Stimulated activated CD4-positive, alpha-beta T cell treated with anti-CD3 and anti-CD28 coated beads, Interleukin-4, amount 100 ng/mL, for 1 hour (primary cell): ENCODE measurements at regions not wholly inside any gene's neighbourhood (a gene's known extent, or its start where the extent isn't known, plus 50 kb on each side); places are given as distances from the start of the nearest gene placed in this dataset.

Experiments used
- DNase-seq: peaks from one replicate; pipeline ENCODE4 v3.0.0-alpha.2; 2020

DNA sequence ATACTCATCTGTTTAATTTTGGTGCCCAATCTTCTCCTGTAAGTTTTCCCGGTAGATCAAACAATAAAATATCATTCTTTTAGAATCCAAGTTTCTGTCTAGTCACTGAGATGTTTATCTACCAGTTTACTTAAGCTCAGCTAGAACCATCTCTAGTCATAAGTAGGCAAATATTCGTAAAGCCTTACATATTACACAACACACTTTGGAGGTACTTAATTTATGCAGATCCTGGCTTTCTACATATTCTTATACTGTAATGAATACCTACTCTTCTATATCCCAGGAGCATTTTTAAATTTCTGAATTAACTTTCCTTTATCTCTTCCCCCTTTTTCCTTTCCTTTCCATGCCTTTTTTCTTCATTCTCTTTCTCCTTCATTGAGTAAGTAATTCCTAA is 185.9 kb upstream of the ZBTB20 start:
- DNase-seq, result no peak

DNA sequence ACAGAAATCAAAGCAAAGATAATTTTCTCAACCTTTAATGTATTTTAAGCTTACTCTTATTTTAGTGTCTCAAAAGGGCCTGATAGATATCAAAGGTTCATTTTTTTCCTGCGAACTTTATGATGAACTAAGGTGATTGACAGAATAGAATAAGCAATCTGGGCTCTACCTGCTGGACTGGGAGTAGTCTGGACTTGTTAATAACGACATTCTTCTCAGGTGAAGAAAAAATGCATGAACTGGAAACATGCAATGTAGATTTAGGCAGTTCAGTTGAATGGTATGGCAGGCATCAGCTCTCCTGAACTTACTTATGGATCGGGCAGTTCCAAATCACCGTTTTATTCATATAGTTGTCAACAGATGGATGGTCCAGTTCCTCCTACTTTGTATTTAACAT is 189.7 kb upstream of the ZBTB20 start:
- no peak for DNase-seq

DNA sequence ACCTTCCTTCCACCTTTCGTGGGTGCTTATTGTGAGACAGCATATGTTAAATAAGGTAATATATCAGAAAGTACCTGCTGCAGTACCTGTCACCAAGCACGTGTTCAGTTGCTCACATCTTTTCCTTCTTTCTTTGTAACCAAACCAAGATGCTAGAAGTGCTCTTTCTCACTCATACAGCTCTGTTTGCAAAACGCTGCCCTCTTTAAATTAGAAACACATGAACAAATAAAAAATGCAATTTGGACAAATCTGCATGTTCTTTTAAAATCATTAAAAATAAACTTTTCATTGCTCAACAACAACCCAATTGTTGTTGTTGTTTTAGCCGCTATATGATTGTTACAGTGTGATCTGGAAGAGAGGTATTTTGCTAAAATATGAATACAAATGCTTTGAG is 193.5 kb upstream of the ZBTB20 start:
- DNase-seq, result no peak

DNA sequence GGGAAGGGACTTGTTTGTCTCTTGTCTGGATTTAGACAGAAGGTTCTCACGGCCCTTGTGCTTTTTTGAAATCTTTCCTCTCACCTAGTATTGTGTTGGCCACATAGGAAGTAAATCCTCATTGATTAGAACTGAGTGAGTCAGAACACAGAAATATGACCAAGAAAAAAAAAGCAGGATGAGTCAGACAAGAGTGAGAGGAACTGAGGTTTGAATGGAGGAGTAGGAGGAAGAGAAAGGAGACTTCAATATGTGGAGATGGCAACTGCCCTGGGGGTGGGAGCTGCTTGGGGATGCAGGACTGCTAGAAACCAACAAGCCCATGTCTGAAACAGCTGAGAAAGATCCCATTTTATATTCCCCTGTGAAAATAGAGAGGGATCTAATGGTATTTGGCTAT is 194.1 kb upstream of the ZBTB20 start:
- no peak for DNase-seq

DNA sequence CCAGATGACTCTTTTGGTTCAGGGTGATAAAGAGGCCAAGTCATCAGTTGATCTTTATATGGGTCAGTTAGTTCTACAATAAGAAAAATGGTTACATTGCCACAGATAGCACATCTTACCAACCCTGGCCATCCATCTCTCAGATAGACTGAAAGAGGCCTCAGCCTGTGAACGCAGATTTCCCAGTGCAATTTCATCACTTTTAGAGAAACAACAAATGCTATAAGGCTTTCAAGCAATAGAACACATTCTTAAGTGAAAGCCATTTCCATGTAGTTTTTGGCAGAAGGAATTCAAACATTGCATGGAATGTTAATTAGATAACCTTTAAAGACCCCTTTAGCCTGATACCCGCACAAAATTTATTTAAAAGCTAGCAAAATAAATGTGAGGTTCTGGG is 200.6 kb upstream of the ZBTB20 start:
- no peak for DNase-seq

DNA sequence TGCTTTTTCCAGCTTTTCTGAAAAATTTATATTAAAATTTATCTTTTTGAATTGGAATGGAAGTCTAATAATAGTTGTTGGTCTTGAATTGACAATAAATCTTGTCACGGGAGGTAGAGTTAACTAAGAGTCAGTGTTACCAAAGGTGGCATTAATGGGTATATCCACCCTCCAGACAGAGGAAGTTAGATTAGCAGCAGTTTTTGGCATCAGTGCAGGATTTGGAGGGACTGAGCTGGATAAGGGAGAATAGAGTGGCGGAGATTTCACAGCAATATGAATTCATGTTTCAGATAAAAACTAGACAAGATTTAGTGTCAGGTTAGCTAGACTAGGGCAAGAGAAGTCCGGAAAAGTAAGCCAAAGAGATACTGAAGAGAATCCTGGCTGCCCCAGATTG is 201.3 kb upstream of the ZBTB20 start:
- no peak for DNase-seq

DNA sequence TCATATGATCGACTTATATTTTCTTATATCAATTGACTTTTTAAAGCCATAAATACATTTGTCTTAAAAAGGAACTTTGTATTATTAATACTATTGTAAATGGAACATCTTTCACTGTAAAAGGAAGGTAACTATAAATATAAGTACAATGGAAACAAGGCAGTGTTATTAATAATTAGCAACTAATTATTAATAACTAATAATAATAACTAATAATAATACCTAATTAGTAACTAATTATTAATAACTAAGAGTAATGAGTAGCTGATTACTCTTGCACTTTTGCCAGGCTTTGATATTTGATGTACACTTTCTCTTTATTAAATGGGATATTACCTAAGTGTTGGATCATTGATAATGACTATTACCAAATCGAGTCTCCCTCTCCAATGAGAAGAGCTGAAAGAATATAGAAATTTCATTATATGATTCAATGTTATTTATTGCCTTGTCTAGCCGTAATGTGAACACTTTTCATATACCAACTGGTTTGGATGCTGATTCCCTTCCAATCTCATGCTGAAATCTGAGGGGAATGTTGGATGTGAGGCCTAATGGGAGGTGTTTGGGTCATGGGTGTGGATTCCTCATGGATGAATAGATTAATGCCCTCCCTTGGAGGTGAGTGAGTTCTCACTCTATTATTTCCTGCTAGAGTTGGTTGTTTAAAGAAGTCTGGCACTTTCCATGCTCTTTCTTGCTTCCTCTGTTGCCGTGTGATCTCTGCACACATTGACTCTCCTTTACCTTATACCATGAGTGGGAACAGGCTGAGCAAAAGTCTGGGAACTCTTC is 202.1 kb upstream of the ZBTB20 start:
- no peak for DNase-seq

DNA sequence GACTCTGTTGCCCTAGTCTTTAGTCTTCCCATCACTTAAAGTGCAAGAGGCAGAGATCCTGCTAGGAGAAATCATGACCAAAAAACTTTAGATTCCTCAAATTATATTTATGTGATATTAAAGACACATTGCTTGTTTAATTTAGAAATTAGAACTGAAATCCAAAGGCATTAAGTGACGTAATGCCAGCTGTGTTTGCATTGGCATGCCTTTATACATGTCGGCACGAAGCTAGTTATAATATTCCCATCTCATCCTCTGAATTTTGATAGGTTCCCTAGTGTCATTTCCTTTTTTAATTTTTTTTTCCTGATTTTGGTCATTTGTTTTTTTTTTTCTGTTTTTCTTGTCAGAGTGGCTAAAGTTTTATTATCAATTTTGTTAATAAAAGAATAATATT is 203.5 kb upstream of the ZBTB20 start:
- no peak for DNase-seq

DNA sequence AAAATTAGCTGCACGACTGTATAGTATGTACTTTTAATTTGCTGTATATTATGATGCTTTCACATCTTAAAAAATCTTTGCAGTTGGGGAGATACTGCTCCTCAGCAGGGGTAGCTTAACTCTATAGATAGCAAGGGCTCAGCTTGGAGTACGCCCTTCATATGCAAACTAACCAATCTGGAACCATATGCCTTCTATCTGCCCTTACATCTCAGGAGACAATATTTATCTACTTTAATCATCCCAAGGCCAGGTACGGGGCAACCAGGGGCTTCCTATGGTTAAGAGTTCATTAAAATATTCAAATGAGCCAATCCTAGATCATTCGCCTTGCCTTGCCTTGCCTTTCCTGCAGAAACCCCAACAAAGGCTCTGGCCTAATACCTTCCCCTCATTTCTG is 204.1 kb upstream of the ZBTB20 start:
- no peak for DNase-seq

DNA sequence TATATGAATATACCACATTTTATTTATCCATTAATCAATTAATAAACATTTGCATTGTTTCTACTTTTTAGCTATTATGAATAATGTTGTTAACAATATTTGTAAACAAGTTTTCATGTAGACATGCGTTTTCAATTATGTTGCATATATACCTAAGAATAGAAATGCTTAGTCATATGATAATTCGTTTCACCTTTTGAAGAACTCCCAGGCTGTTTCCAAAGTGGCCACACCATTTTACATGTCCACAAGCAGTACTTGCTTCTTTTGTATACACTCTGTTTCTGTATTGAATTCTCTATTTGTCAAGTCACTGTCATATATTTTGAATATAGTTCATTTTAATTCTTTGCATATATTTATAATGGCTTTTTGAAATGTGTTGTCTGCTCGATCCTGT is 206.9 kb upstream of the ZBTB20 start:
- DNase-seq, result no peak

DNA sequence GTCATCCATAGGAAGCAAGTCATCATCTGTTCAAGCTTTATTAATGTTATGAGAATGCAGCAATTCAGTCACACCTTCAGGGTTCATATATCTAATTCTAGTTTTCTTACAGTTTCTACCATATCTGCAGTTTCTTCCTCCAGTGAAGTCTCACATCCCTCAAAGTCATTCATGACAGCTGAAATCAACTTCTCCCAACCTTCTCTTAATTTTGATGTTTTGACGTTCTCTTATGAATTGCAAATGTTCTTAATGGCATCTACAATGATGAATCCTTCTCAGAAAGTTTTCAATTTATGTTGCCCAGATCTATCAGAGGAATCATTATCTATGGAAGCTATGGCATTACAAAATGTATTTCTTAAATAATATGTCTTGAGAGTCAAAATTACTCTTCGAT is 210.4 kb upstream of the ZBTB20 start:
- no peak for DNase-seq

DNA sequence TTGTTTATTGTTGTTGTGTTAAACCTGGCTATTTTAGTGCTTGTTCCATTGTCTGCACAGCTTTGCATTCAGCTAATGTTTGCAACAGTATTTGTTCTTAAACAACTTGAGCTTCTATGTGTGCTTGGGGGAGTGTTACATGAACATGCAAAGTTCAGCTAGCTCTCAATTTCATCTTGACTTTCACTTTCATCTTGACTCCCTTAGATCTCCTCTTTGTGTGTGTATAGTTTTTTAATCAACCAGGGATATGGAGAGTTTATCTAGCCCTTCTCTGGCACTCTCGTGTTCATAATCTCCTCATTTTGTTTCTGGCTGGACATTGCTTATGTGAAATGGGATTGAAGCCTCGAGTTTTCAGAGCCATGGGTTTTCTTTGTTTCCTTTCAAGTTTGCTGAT is 212.4 kb upstream of the ZBTB20 start:
- DNase-seq, result no peak

DNA sequence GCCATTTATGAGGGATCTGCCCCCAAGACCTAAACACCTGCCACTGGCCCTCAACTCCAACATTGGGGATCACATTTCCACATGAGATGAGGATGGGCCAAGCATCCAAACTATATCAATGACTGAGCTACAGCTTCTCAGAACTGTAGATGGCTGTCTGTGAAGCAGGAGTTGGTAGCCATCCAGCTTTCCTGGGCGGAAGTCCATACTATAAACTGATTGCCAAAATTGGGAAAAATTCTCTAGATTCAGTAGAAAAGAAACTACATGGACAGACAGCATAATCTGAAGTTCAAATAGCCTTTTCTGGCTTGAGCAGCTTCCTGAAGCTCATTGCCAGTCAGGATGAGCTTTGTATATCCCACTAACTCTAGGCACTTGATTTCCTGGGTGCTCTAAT is 214.7 kb upstream of the ZBTB20 start:
- no peak for DNase-seq

DNA sequence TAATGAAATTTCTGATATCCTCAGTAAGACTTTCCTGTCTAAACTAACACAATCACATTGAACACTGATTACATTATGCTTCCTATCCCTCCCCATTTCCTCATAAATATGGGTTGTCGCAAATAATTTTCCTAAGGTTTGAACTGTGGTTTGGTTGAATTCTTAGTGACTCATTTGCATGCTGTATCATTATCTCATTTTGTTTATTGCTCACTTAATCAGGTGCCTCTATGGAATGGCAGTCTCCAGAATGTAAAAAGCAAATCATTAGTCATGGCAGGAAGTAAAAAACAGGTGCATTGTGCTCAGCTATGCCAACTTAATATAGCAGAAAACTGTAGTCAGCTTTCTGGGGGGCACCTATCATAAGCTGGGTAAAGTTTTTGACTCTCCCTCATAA is 216.0 kb upstream of the ZBTB20 start:
- DNase-seq, result no peak

DNA sequence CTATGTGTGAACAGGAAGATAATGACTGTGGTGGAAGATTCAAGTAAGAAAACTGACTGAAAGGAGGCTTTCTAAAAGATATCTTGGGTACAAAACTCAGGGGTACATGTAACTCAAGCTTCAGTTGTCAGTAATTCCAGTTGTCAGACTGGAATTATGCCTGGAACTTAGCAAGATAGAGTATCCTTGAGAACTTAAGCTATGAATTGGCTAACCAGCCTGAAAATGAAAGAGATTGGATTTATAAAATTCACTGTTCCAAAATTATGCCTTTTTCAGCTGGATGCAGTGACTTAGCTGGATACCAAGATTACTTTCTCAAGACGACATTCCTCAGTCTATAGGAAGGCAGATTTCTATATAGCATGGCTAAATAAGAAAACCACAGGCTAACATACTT is 221.9 kb upstream of the ZBTB20 start:
- no peak for DNase-seq

DNA sequence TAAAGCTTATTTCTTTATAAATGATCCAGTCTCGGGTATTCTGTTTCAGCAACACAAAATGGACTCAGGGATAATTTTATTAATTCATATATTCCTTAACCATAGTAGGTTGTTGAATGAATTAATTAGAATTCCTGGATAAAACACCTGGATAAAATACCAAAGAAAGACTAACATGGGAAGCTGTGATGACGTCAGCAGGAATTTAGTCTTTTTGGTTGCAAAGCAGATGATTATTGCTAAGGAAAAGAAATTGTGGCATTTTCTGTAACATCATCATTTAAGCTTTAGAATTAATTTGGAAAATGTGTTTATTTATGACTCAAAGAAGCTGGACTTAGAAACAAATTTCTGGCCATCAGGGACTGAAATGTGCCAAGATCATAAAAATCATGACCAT is 228.3 kb upstream of the ZBTB20 start:
- no peak for DNase-seq

DNA sequence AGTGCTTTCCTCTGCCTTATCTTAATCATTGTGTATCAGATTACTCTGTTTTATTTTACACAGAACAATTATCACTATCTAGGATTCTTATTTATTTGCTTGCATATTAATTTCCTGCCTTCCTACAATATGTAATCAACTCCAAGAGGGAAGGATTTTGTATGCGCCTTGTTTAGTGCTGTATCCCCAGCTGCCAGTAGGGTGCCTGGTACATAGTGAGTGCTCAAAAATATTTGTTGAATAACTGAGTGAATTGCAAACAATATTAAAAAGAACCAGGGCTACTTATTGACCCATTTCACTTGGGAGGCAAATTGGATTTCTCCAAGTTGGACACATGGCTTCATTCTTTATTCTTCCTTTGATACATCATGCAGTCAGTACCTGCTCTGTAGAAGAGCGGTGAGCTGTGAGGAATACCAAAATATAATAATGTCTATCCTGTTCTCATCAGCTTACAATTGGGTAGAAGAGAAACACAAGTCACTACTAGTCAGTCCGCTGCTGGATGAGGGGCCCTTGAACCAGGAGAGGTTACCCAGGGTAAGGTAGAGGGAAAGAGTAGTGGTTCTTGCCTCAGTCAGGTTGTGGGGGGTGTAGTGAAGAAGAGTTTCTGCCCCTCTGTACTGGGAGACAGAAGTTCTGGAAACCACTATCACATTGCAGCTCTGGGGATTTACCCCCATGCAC is 233.9 kb upstream of the ZBTB20 start:
- no peak for DNase-seq

DNA sequence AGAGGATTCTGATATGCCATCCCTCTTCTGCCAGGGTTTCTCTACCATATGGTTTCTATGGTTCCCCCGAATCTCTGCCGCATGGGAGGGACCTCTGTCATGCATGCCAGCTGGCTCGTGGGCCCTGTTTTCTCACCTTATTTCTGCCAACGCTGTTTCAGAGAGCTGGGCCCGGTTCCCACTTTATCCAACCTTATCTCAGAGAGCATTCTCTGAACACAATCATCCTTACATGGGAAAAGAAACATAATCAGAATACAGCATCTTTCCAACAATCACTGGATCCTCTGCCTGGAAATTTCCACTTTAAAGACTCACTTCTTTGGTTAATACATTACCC is 234.5 kb upstream of the ZBTB20 start:
- no peak for DNase-seq

DNA sequence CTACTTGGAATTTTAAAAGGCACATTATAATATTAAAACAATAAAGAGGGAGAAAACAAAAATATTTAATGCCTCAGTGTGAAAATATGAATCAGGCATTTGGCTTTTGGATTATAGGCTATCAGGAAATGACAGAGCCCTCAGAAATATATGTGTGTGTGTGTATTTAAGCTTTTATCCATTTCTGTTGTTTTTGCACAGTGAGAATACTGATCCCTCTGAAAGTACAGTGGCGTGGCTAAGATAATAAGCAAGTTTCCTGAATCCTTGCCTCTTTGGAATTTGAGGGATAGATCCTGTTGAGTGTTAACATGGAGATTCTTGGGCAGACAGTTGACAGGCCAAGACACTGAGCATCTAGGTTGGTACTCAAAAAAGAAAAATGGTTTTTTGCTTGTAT is 234.8 kb upstream of the ZBTB20 start:
- DNase-seq, result no peak

DNA sequence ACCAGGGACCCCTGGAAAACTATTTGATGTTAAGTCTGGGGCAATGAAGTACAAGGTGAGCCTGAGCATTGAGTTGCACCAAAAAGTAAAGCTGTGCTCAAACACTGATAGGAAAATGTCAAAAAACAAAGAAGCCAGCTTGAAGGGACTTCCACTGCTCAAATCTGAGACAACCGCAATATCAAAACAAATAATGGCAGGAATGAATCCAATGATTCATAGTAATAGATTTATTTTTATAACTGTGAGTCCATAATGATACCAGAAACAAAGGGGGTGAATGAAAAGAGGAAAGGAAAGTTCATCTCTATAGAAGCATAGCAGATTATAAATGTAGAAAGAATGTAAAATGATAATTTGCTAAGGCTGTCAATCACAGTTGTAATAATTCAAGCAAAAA is 237.3 kb upstream of the ZBTB20 start:
- DNase-seq, result no peak

DNA sequence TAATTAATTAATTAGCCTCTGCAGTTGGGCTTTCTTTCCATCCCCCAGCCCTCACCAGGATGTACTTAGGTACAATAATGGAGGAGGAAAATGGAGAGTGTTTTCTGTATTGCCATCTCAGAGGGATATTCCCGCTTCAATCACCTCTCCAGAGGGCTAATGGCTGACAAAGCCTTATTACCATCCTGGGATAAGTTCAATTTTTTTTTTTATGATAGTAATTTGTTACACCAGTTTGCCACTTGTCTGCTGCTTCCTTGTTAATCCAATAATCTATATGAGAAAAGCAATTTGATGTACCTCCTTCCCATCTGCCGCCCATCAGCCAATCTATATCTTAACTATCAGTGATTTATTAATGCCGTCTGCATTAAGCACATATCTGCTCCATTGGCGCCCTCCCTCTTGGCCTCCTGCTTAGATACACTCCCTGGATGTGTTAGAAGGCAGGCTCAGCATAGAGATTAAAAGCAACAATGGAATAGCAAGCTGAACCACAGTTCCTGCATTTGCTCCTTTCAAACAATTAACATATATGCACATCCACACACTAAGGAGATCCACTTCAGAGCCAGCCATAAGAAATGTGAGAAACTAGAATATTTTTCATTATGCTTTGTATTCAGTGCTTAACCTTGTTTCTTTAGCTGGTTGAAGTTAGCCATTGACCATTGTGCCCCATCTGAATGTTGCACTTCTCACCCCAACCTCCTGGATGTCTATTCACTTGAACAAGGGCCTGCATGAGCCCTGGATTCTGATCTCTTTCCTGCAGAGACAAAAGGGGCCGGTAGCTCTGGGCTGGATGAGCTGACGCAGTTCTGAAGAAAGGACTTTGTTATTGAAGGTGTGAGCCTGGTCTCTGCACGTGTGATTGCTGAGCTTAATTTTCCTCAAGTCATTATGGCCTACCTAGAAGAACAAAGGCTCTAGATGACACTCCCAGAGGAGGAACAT is 237.3 kb upstream of the GAP43 start:
- no peak for DNase-seq

DNA sequence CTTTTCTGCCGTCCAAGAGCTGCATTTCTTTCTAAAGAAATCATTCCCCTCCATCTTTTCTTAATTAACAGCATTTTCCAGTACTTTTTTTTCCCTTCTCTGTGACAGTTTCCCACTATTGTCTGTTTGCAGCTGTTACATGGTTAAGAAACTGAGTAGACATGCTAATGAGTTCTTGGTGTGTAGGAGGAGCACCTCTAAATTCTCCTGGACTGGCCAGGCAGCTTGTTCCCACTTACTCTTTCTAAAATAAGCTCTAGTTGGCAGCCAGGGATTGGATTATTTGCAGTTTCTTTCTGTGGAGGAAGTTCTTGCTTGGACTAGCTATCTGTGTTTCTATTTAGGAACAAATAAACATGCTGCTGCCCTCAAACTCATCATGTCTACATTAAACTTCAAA is 235.1 kb upstream of the GAP43 start:
- no peak for DNase-seq

DNA sequence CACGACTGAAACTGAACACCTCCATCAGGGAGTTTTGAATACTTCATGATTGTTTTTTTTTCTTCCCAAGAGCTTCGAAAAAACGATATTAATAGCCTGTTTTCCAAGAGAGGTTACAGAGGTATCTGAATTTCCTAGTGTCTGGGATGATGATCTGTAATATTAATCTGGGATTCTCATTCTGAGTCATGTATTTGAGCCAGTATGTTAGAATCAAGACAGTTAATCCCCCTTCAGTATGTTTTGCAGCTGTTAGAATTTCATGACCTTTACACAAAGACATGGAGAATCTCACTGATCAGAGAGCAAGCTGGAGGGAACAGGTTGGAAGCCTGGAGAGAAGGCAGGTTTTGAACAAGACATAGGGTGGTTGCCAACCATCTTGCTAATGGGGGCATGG is 234.5 kb upstream of the GAP43 start:
- no peak for DNase-seq

DNA sequence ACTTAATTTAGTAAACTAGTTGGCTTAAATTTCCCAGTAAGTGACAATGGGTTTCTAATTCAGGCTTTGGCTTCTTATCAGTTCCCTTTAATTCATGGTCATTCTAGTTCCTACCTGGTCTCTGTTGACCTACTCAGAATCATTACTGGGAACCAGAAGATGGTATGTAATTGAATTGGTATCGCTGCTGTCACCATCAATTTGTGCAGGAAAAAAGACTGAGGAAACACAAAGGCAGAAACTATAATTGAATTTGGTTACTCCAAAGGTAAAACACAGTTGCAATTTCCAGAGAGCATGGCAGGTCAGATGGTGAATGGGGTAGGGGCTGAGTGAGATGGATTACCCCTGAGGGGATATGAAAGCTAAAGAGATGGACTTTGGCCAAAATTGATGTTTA is 226.5 kb upstream of the GAP43 start:
- no peak for DNase-seq
